ENCODE measurements at regions not wholly inside any gene's neighbourhood (a gene's known extent, or its start where the extent isn't known, plus 50 kb on each side); places are given as distances from the start of the nearest gene placed in this dataset. TPM values are rescaled to one million over a fixed set of nuclear protein-coding genes. Genes with fewer than 3 reads are reported as not detected.

DNA sequence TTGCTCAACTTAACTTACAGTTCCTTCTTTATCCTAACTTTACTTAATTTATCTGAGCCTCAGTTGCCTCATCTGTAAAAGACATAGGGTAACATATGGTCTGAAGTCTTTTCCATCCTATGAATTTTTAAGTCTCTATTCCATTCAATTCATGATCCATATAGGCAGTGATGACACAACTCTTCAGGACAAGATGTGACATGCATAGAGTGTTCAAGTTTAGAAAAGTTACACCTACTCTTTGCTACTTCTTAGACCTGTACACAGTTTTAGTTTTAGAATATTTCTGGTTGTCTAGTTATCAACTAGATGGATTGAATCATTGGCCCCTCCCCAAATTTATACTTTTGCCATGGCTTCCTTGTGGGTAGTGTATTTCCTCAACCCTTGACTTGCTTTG is 50.7 kb upstream of the ELL2 start:
- Histone ChIP-seq H3K79me2 (ENCODE audit: control insufficient read depth, insufficient read depth, low read length) (no peaks in the 10 kb centered on the region), H3K4me1 (ENCODE audit: control insufficient read depth, extremely low read depth, insufficient read depth, low read length) (no peaks in the 10 kb centered on the region), H3K9ac (replicated peaks; ENCODE audit: extremely low read depth, insufficient read depth, low read length) (no peak overlapping the region), H2AFZ (ENCODE audit: low read depth, low read length) (no peak overlapping the region), H3K9me1 (replicated peaks; ENCODE audit: control insufficient read depth, extremely low read depth, insufficient read depth, low read length) (no peaks in the 10 kb centered on the region), H4K20me1 (replicated peaks; ENCODE audit: control insufficient read depth, extremely low read depth, insufficient read depth, low read length) (no peaks in the 10 kb centered on the region), H3K9me3 (replicated peaks; ENCODE audit: control insufficient read depth, insufficient read depth, low read length) (no peaks in the 10 kb centered on the region), H3K27ac (ENCODE audit: insufficient read depth, low read depth, low read length) (no peak overlapping the region), H3K4me2 (ENCODE audit: insufficient read depth, low read length) (no peak overlapping the region), H3K36me3 (ENCODE audit: control insufficient read depth in 2 of 2, extremely low read depth in 1 of 2, insufficient read depth in 2 of 2, low read length in 2 of 2) (no peaks in the 10 kb centered on the region), H3K4me3 (replicated peaks in 1 of 3; ENCODE audit: insufficient read depth in 1 of 3, low read depth in 1 of 3, low read length in 3 of 3) (no peak overlapping the region), H3K27me3 (ENCODE audit: control insufficient read depth in 2 of 2, insufficient read depth in 2 of 2, low read length in 2 of 2) (no peaks in the 10 kb centered on the region)
- dilution Hi-C loops (cut with MboI; ENCODE audit: extremely low pct_ligation_motif_present, low sequenced_read_pairs) (no loop called here), intact Hi-C loops (cut with micrococcal nuclease) (no loop called here)
- ChIA-PET POLR2A (no interaction called here), CTCF (no interaction called here)
- no peak for DNase-seq (ENCODE audit: low read depth, low spot score)
- TF ChIP-seq, protein P1, sequence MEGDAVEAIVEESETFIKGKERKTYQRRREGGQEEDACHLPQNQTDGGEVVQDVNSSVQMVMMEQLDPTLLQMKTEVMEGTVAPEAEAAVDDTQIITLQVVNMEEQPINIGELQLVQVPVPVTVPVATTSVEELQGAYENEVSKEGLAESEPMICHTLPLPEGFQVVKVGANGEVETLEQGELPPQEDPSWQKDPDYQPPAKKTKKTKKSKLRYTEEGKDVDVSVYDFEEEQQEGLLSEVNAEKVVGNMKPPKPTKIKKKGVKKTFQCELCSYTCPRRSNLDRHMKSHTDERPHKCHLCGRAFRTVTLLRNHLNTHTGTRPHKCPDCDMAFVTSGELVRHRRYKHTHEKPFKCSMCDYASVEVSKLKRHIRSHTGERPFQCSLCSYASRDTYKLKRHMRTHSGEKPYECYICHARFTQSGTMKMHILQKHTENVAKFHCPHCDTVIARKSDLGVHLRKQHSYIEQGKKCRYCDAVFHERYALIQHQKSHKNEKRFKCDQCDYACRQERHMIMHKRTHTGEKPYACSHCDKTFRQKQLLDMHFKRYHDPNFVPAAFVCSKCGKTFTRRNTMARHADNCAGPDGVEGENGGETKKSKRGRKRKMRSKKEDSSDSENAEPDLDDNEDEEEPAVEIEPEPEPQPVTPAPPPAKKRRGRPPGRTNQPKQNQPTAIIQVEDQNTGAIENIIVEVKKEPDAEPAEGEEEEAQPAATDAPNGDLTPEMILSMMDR (IDR thresholded peaks at IDR 0.05; ENCODE audit: extremely low read depth in 1 of 2, insufficient read depth in 1 of 2, low read depth in 1 of 2, low read length in 2 of 2) = no peak
- TF ChIP-seq MYC (IDR thresholded peaks at IDR 0.05; ENCODE audit: low read depth, low read length) = no peak
- no peak for TF ChIP-seq GATA2 (IDR thresholded peaks at IDR 0.05; ENCODE audit: insufficient read depth, insufficient read length, low read depth, low read length)
- TF ChIP-seq POLR2AphosphoS5 (IDR thresholded peaks at IDR 0.05; ENCODE audit: insufficient read depth, low read depth, low read length) = no peak
- BruUV-seq (replicated peaks) = no TSS peak
- no peak for FAIRE-seq

MicroRNA genes in the stretch of these regions (microRNA counts, 767-probe panel; counts per million panel counts)
- 723 counts per million, percentile 96 among the panel's probes with 10 or more counts for microRNA hsa-miR-583

Small RNA genes in the stretch of these regions (microRNA-seq; reads per million reads assigned to microRNA genes)
- not detected for gene MIR583 (ENCODE audit: borderline number of aligned reads, borderline replicate concordance)

Small RNA genes in the stretch of these regions (small RNA-seq; reads per million reads assigned to genes)
- gene MIR583 (ENCODE audit: insufficient read depth, insufficient read length, low read depth, low replicate concordance) (not detected), gene RNU6-524P (ENCODE audit: insufficient read depth, insufficient read length, low read depth, low replicate concordance) (not detected)
